ENCODE measurements at regions not wholly inside any gene's neighbourhood (a gene's known extent, or its start where the extent isn't known, plus 50 kb on each side); places are given as distances from the start of the nearest gene placed in this dataset.

DNA sequence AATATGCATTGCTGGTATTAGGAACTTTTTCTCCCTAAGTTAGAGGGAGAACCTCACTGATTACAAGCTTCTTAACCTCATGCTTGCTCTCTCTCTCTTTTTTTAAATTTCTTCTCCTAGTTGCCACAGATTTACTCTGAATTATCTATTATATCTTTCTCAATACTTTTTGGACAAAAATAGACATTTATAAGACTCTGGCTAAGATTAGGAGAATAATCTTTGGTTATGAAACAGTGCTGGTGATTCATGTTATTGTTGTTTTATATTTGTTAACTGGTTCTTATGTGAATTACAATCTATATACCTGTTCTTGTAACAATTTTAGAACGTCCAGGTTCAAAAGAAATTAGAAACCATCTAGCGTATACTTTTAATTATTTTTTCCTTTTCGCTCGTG, 187.8 kb downstream of the OGFRL1 start:
- TF ChIP-seq, protein P1, sequence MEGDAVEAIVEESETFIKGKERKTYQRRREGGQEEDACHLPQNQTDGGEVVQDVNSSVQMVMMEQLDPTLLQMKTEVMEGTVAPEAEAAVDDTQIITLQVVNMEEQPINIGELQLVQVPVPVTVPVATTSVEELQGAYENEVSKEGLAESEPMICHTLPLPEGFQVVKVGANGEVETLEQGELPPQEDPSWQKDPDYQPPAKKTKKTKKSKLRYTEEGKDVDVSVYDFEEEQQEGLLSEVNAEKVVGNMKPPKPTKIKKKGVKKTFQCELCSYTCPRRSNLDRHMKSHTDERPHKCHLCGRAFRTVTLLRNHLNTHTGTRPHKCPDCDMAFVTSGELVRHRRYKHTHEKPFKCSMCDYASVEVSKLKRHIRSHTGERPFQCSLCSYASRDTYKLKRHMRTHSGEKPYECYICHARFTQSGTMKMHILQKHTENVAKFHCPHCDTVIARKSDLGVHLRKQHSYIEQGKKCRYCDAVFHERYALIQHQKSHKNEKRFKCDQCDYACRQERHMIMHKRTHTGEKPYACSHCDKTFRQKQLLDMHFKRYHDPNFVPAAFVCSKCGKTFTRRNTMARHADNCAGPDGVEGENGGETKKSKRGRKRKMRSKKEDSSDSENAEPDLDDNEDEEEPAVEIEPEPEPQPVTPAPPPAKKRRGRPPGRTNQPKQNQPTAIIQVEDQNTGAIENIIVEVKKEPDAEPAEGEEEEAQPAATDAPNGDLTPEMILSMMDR (IDR thresholded peaks at IDR 0.05; ENCODE audit: low read depth, low read length, missing input control), result no peak
- TF ChIP-seq, protein P2, sequence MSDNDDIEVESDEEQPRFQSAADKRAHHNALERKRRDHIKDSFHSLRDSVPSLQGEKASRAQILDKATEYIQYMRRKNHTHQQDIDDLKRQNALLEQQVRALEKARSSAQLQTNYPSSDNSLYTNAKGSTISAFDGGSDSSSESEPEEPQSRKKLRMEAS (IDR thresholded peaks at IDR 0.05), result no peak
- TF ChIP-seq JUND (IDR thresholded peaks at IDR 0.05), result no peak
- no peak for TF ChIP-seq YY1 (IDR thresholded peaks at IDR 0.05)
- TF ChIP-seq, protein P3, sequence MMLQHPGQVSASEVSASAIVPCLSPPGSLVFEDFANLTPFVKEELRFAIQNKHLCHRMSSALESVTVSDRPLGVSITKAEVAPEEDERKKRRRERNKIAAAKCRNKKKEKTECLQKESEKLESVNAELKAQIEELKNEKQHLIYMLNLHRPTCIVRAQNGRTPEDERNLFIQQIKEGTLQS (IDR thresholded peaks at IDR 0.05), result no peak
- no peak for TF ChIP-seq FOXA1 (IDR thresholded peaks at IDR 0.05)
- TF ChIP-seq RXRA (IDR thresholded peaks at IDR 0.05), result no peak
- no peak for TF ChIP-seq TAF1 (conservative IDR thresholded peaks at IDR 0.05)

All from liver (tissue), 3 donors.